H1 (cell line): ENCODE measurements at regions not wholly inside any gene's neighbourhood (a gene's known extent, or its start where the extent isn't known, plus 50 kb on each side); places are given as distances from the start of the nearest gene placed in this dataset.

ENCODE experiments used
- CTCF ChIA-PET: fragments of 300-600 bp; sonication (Branson Sonifier 250); formaldehyde crosslinking; loops from one replicate; lab custom pipeline; 2021; ENCODE audit not compliant: partially characterized antibody; lab: Charles Lee
- POLR2A ChIA-PET: fragments of 300-600 bp; sonication (Branson Sonifier 250); formaldehyde crosslinking; loops from one replicate; lab custom pipeline; 2021; ENCODE audit warnings: inconsistent platforms; ENCODE audit not compliant: partially characterized antibody; lab: Charles Lee
- DNase-seq, 2 experiments: peaks; one replicate each; pipeline versions ENCODE4 v3.0.0 to v3.0.0-alpha.2; 2010 to 2022; ENCODE audit warnings: low spot score in 2 of 2, low read depth in 1 of 2, mixed read lengths in 1 of 2
- FAIRE-seq: peaks from 2 replicates; lab custom pipeline; 2011; peaks lifted over from hg19 to GRCh38; lab: Jason Lieb, UNC
- H2AFZ ChIP-seq: 2 replicates; pipeline ENCODE4 v1.8.1; 2012; ENCODE audit warnings: low read length, inconsistent platforms
- H2AK5ac ChIP-seq: 2 replicates; pipeline ENCODE4 v1.6.1; 2013; ENCODE audit warnings: low read depth, low read length
- H2BK120ac ChIP-seq: replicated peaks from 2 replicates; pipeline ENCODE3; 2013; ENCODE audit warnings: low read depth, low read length, inconsistent platforms
- H2BK12ac ChIP-seq: 2 replicates; pipeline ENCODE4 v1.6.1; 2013; ENCODE audit warnings: low read depth, low read length
- H2BK15ac ChIP-seq: 2 replicates; pipeline ENCODE4 v1.6.1; 2013; ENCODE audit warnings: low read length
- H2BK20ac ChIP-seq: 2 replicates; pipeline ENCODE4 v1.6.1; 2013; ENCODE audit warnings: low read length
- H2BK5ac ChIP-seq: 2 replicates; pipeline ENCODE4 v1.6.1; 2013; ENCODE audit warnings: low read depth, low read length
- H3K14ac ChIP-seq: 2 replicates; pipeline ENCODE4 v1.6.1; 2013; ENCODE audit warnings: inconsistent platforms; ENCODE audit not compliant: insufficient read length
- H3K18ac ChIP-seq: 2 replicates; pipeline ENCODE4 v1.6.1; 2013; ENCODE audit warnings: low read length; ENCODE audit errors: extremely low read depth
- H3K23ac ChIP-seq: 2 replicates; pipeline ENCODE4 v1.6.1; 2013; ENCODE audit warnings: inconsistent platforms; ENCODE audit not compliant: insufficient read length
- H3K23me2 ChIP-seq: 2 replicates; pipeline ENCODE4 v1.6.1; 2013; ENCODE audit warnings: low read depth, low read length
- H3K27ac ChIP-seq: 2 replicates; pipeline ENCODE4 v1.6.1; 2011; ENCODE audit warnings: low read depth, low read length, inconsistent platforms
- H3K27me3 ChIP-seq, 4 experiments: replicated peaks in 1 of 4; 1 replicate in 1 of 4; 2 replicates in 3 of 4; pipeline versions ENCODE4 v1.6.1 to v1.8.1; 2011 to 2013; ENCODE audit warnings: low read length in 3 of 4, mild to moderate bottlenecking in 3 of 4, inconsistent platforms in 2 of 4, mixed read lengths in 2 of 4, moderate library complexity in 1 of 4; ENCODE audit not compliant: control insufficient read depth in 3 of 4, insufficient read depth in 3 of 4; ENCODE audit errors: extremely low read depth in 1 of 4
- H3K36me3 ChIP-seq, 4 experiments: 2 replicates each; pipeline versions ENCODE4 v1.6.1 to v1.8.1; 2011 to 2013; ENCODE audit warnings: mild to moderate bottlenecking in 4 of 4, low read length in 3 of 4, moderate library complexity in 2 of 4, control low read depth in 1 of 4, inconsistent platforms in 1 of 4; ENCODE audit not compliant: insufficient read depth in 4 of 4, control insufficient read depth in 2 of 4
- H3K4ac ChIP-seq: replicated peaks from 2 replicates; pipeline ENCODE3; 2013; ENCODE audit warnings: low read length, low read depth, mixed read lengths, inconsistent platforms; ENCODE audit not compliant: insufficient read length
- H3K4me1 ChIP-seq, 4 experiments: replicated peaks in 1 of 4; 1 replicate in 1 of 4; 2 replicates in 3 of 4; pipeline versions ENCODE4 v1.6.1 to v1.8.1; 2011 to 2013; ENCODE audit warnings: low read length in 3 of 4, inconsistent platforms in 2 of 4, mixed read lengths in 1 of 4; ENCODE audit not compliant: insufficient read depth in 4 of 4, control insufficient read depth in 3 of 4
- H3K4me2 ChIP-seq, 2 experiments: 2 replicates each; pipeline versions ENCODE4 v1.6.1 to v1.8.1; 2011 to 2013; ENCODE audit warnings: low read depth in 2 of 2, low read length in 2 of 2, control low read depth in 1 of 2, inconsistent platforms in 1 of 2, mild to moderate bottlenecking in 1 of 2; ENCODE audit not compliant: insufficient read depth in 1 of 2
- H3K4me3 ChIP-seq, 4 experiments: fragments of 200-600, 300-600 bp in 1 of 4; sonication (generic), shearing (Covaris generic), sonication (Bioruptor Twin) in 1 of 4; 2 replicates each; pipeline versions ENCODE4 v1.5.1 to v1.8.1; 2011 to 2016; ENCODE audit warnings: low read length in 4 of 4, low read depth in 3 of 4, control low read depth in 2 of 4, inconsistent platforms in 2 of 4, mild to moderate bottlenecking in 2 of 4, mixed read lengths in 1 of 4, moderate library complexity in 1 of 4; ENCODE audit not compliant: insufficient read depth in 2 of 4; ENCODE audit errors: extremely low read depth in 1 of 4
- H3K56ac ChIP-seq: replicated peaks from 2 replicates; pipeline ENCODE3; 2013; ENCODE audit warnings: low read depth, mild to moderate bottlenecking, mixed read lengths, low read length, inconsistent platforms; ENCODE audit not compliant: insufficient read length
- H3K79me1 ChIP-seq: 2 replicates; pipeline ENCODE4 v1.6.1; 2013; ENCODE audit warnings: low read depth, low read length, control low read depth
- H3K79me2 ChIP-seq, 2 experiments: 2 replicates each; pipeline versions ENCODE4 v1.6.1 to v1.8.1; 2012 to 2013; ENCODE audit warnings: low read length in 2 of 2, mild to moderate bottlenecking in 2 of 2, inconsistent platforms in 1 of 2; ENCODE audit not compliant: insufficient read depth in 2 of 2, control insufficient read depth in 1 of 2
- H3K9ac ChIP-seq, 4 experiments: replicated peaks in 1 of 4; 1 replicate in 1 of 4; 2 replicates in 3 of 4; pipeline versions ENCODE4 v1.6.1 to v1.8.1; 2011 to 2013; ENCODE audit warnings: low read depth in 3 of 4, low read length in 3 of 4, control low read depth in 2 of 4, mild to moderate bottlenecking in 2 of 4, moderate library complexity in 2 of 4, inconsistent platforms in 1 of 4; ENCODE audit errors: extremely low read depth in 1 of 4
- H3K9me3 ChIP-seq, 2 experiments: 2 replicates each; pipeline versions ENCODE4 v1.6.1 to v1.8.1; 2012 to 2013; ENCODE audit warnings: mild to moderate bottlenecking in 2 of 2, moderate library complexity in 2 of 2, control low read depth in 1 of 2, inconsistent platforms in 1 of 2, low read depth in 1 of 2, low read length in 1 of 2, mixed read lengths in 1 of 2; ENCODE audit not compliant: insufficient read depth in 2 of 2
- H4K20me1 ChIP-seq, 2 experiments: replicated peaks in 1 of 2; 2 replicates each; pipeline versions ENCODE3 to v1.8.1; 2011 to 2013; ENCODE audit warnings: inconsistent platforms in 2 of 2, low read length in 2 of 2, mild to moderate bottlenecking in 1 of 2; ENCODE audit not compliant: insufficient read depth in 2 of 2, control insufficient read depth in 1 of 2
- H4K5ac ChIP-seq: 2 replicates; pipeline ENCODE4 v1.6.1; 2013; ENCODE audit warnings: low read length, low read depth, mixed read lengths, inconsistent platforms; ENCODE audit not compliant: insufficient read length
- H4K8ac ChIP-seq: 2 replicates; pipeline ENCODE4 v1.8.0; 2013; ENCODE audit warnings: mild to moderate bottlenecking, moderate library complexity, low read length, inconsistent platforms; ENCODE audit not compliant: insufficient read depth; ENCODE audit errors: extremely low read depth
- H4K91ac ChIP-seq: replicated peaks from 2 replicates; pipeline ENCODE3; 2013; ENCODE audit warnings: low read length, mixed read lengths, inconsistent platforms; ENCODE audit not compliant: insufficient read length
- ASH2L ChIP-seq: fragments of 200-600, 300-600 bp; sonication (generic); IDR thresholded peaks from one replicate; pipeline ENCODE4 v1.7.1; 2017; ENCODE audit warnings: low read length
- BACH1 ChIP-seq: IDR thresholded peaks from 2 replicates; pipeline ENCODE4 v1.6.1; 2012; ENCODE audit warnings: low read length, improper control_type of control experiment
- CEBPB ChIP-seq: IDR thresholded peaks from 2 replicates; pipeline ENCODE4 v1.6.1; 2012; ENCODE audit warnings: low read depth, low read length
- FOSL1 ChIP-seq: IDR thresholded peaks from 2 replicates; pipeline ENCODE4 v1.6.1; 2011; ENCODE audit warnings: mild to moderate bottlenecking, low read depth, low read length, moderate library complexity; ENCODE audit not compliant: insufficient read depth
- KDM4A ChIP-seq: IDR thresholded peaks from one replicate; pipeline ENCODE4 v1.7.1; 2012; ENCODE audit warnings: low read depth, mild to moderate bottlenecking, moderate library complexity, low read length, inconsistent platforms; ENCODE audit not compliant: severe bottlenecking
- RBBP5 ChIP-seq: IDR thresholded peaks from 2 replicates; pipeline ENCODE4 v1.7.1; 2012; ENCODE audit warnings: low read depth, mild to moderate bottlenecking, inconsistent platforms, low read length, moderate library complexity, borderline replicate concordance
- SUZ12 ChIP-seq: fragments of 200-600 bp; sonication (generic); IDR thresholded peaks from 2 replicates; pipeline ENCODE4 v1.6.1; 2012; ENCODE audit warnings: mild to moderate bottlenecking, inconsistent platforms, low read length, moderate library complexity, mixed read lengths
- WGBS, 2 experiments: shearing (Covaris generic) in 1 of 2; methylation state at CpG; one replicate each; pipeline versions ENCODE4 v1.1.6 to v1.1.7; 2013 to 2015; ENCODE audit warnings: low lambda C conversion rate in 2 of 2, mixed read lengths in 2 of 2, inconsistent platforms in 1 of 2, low coverage in 1 of 2, missing lambda C conversion rate in 1 of 2; ENCODE audit not compliant: insufficient replicate concordance in 2 of 2, insufficient coverage in 1 of 2, insufficient read length in 1 of 2; ENCODE audit errors: extremely low coverage in 1 of 2, missing lambda C conversion rate in 1 of 2; 5-methylcytosine and 5-hydroxymethylcytosine counted together

- no peak overlapping the region for H3K27ac ChIP-seq
- no peaks in the 10 kb centered on the region for H3K23me2 ChIP-seq
- no peak overlapping the region for H2BK20ac ChIP-seq
- no peak overlapping the region for H3K4ac ChIP-seq
- H2BK5ac ChIP-seq, result no peak overlapping the region
- POLR2A ChIA-PET, result interaction anchor here (0.9 to 1.2 kb wide), 2 partner anchors 10 to 209 kb away, joined by 3 read pairs; no protein-coding TSS in a partner anchor
- H2BK15ac ChIP-seq, result no peak overlapping the region
- TF ChIP-seq KDM4A, result no peak
- no peak for TF ChIP-seq RBBP5
- TF ChIP-seq FOSL1, result no peak
- no peak for TF ChIP-seq BACH1
- no peak for TF ChIP-seq ASH2L
- TF ChIP-seq CEBPB, result no peak
- TF ChIP-seq SUZ12, result no peak
- TF ChIP-seq, all 59 proteins: peak for 0
- Histone ChIP-seq H3K4me3 (no peak overlapping the region), H3K27me3 (no peaks in the 10 kb centered on the region), H3K79me1 (no peaks in the 10 kb centered on the region), H3K79me2 (no peaks in the 10 kb centered on the region), H4K91ac (no peak overlapping the region), H4K8ac (no peak overlapping the region), H3K9me3 (no peaks in the 10 kb centered on the region), H3K4me2 (no peak overlapping the region), H2AFZ (peak overlapping the region; percentile 93; the same call in 1 of the 2 replicates), H4K20me1 (no peaks in the 10 kb centered on the region), H4K5ac (no peak overlapping the region), H2AK5ac (no peak overlapping the region), H3K9ac (no peak overlapping the region), H2BK120ac (no peak overlapping the region), H3K14ac (no peak overlapping the region), H3K23ac (no peak overlapping the region), H2BK12ac (no peak overlapping the region), H3K36me3 (no peaks in the 10 kb centered on the region), H3K18ac (no peak overlapping the region), H3K4me1 (peaks cover 0 to 3% (median 0%) of the 10 kb centered on the region in 4 experiments; a peak in 1 of 7 replicates), H3K56ac (no peak overlapping the region)
- 88% methylated on average over 7 of the region's 7 CpGs; no CpG with 5 or more reads in 1 of the 2 experiments for WGBS, 2 experiments
- CTCF ChIA-PET, result interaction anchor here (0.7 to 5.3 kb wide), 39 partner anchors 10 to 351 kb away, joined by 3 to 76 read pairs (median 5); partner anchors contain the start of gene PHAX
- no peak for FAIRE-seq
- no peak for DNase-seq
Observed at GRCh38 chr5:126338635-126339034, 84.6 kb upstream of the GRAMD2B start.
